DOHH2 (cell line): ENCODE measurements at regions not wholly inside any gene's neighbourhood (a gene's known extent, or its start where the extent isn't known, plus 50 kb on each side); places are given as distances from the start of the nearest gene placed in this dataset.

Source experiments
- H3F3A ChIP-seq: fragments of 200-600 bp; sonication (generic), shearing (Covaris generic); 2 replicates; pipeline ENCODE4 v1.6.0; 2016; ENCODE audit warnings: antibody characterized with exemption, mild to moderate bottlenecking; ENCODE audit not compliant: control insufficient read depth, insufficient read depth
- H3K27ac ChIP-seq: fragments of 200-600 bp; sonication (generic); 2 replicates; pipeline ENCODE4 v1.5.1; 2014; ENCODE audit warnings: low read depth, mild to moderate bottlenecking, low read length, moderate library complexity
- H3K27me3 ChIP-seq: fragments of 200-600 bp; sonication (generic); 2 replicates; pipeline ENCODE4 v1.6.1; 2014; ENCODE audit warnings: mild to moderate bottlenecking, low read length, mixed read lengths; ENCODE audit not compliant: control insufficient read depth
- H3K36me3 ChIP-seq: fragments of 200-600 bp; sonication (generic); 2 replicates; pipeline ENCODE4 v1.6.1; 2014; ENCODE audit warnings: mild to moderate bottlenecking, low read length, moderate library complexity, mixed read lengths; ENCODE audit not compliant: control insufficient read depth
- H3K4me1 ChIP-seq: fragments of 200-600 bp; sonication (generic); 2 replicates; pipeline ENCODE4 v1.6.1; 2014; ENCODE audit warnings: mild to moderate bottlenecking, low read length, mixed read lengths; ENCODE audit not compliant: control insufficient read depth
- H3K4me2 ChIP-seq: fragments of 200-600 bp; sonication (generic); 2 replicates; pipeline ENCODE4 v1.6.0; 2014; ENCODE audit warnings: mild to moderate bottlenecking, low read length, moderate library complexity
- H3K4me3 ChIP-seq: fragments of 200-600 bp; sonication (generic); 2 replicates; pipeline ENCODE4 v1.5.1; 2014; ENCODE audit warnings: mild to moderate bottlenecking, low read length, mixed read lengths
- H3K79me2 ChIP-seq: fragments of 200-600 bp; sonication (generic); 2 replicates; pipeline ENCODE4 v1.6.1; 2014; ENCODE audit warnings: mild to moderate bottlenecking, low read length, mixed read lengths; ENCODE audit not compliant: control insufficient read depth
- H3K9me2 ChIP-seq: fragments of 200-600 bp; sonication (generic); replicated peaks from 2 replicates; pipeline ENCODE4 v1.6.1; 2014; ENCODE audit warnings: mild to moderate bottlenecking, low read length, mixed read lengths; ENCODE audit not compliant: control insufficient read depth
- H3K9me3 ChIP-seq: fragments of 200-600 bp; sonication (generic); 2 replicates; pipeline ENCODE4 v1.6.1; 2014; ENCODE audit warnings: antibody characterized with exemption, low read length, mixed read lengths; ENCODE audit not compliant: control insufficient read depth, insufficient read depth
- H4K20me1 ChIP-seq: fragments of 200-600 bp; sonication (generic); 2 replicates; pipeline ENCODE4 v1.6.0; 2014; ENCODE audit warnings: low read depth, mild to moderate bottlenecking, antibody characterized with exemption, low read length, moderate library complexity; ENCODE audit not compliant: control insufficient read depth, insufficient read depth
- EZH2phosphoT487 ChIP-seq: fragments of 200-600 bp; sonication (generic); IDR thresholded peaks from 2 replicates; pipeline ENCODE4 v1.6.1; 2017; ENCODE audit warnings: borderline replicate concordance, mild to moderate bottlenecking, antibody characterized with exemption, low read length, moderate library complexity, mixed read lengths
- TF ChIP-seq, protein P1 (sequence below): fragments of 200-600 bp; sonication (generic); IDR thresholded peaks from one replicate; pipeline ENCODE4 v1.5.1; 2014; ENCODE audit warnings: antibody characterized with exemption, mild to moderate bottlenecking, low read depth, low read length; ENCODE audit not compliant: poor library complexity, severe bottlenecking

- H3K27ac ChIP-seq, result no peak overlapping the region
- H3K9me2 ChIP-seq, result no peaks in the 10 kb centered on the region
- H3K36me3 ChIP-seq, result no peaks in the 10 kb centered on the region
- H3K27me3 ChIP-seq, result no peaks in the 10 kb centered on the region
- no peaks in the 10 kb centered on the region for H3F3A ChIP-seq
- H3K4me1 ChIP-seq, result no peaks in the 10 kb centered on the region
- H3K4me2 ChIP-seq, result no peak overlapping the region
- TF ChIP-seq EZH2phosphoT487, result no peak
- TF ChIP-seq, protein P1, sequence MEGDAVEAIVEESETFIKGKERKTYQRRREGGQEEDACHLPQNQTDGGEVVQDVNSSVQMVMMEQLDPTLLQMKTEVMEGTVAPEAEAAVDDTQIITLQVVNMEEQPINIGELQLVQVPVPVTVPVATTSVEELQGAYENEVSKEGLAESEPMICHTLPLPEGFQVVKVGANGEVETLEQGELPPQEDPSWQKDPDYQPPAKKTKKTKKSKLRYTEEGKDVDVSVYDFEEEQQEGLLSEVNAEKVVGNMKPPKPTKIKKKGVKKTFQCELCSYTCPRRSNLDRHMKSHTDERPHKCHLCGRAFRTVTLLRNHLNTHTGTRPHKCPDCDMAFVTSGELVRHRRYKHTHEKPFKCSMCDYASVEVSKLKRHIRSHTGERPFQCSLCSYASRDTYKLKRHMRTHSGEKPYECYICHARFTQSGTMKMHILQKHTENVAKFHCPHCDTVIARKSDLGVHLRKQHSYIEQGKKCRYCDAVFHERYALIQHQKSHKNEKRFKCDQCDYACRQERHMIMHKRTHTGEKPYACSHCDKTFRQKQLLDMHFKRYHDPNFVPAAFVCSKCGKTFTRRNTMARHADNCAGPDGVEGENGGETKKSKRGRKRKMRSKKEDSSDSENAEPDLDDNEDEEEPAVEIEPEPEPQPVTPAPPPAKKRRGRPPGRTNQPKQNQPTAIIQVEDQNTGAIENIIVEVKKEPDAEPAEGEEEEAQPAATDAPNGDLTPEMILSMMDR, result no peak
- H3K4me3 ChIP-seq, result no peak overlapping the region
- H3K79me2 ChIP-seq, result no peaks in the 10 kb centered on the region
- H3K9me3 ChIP-seq, result no peaks in the 10 kb centered on the region
- H4K20me1 ChIP-seq, result no peaks in the 10 kb centered on the region
Measured at GRCh38 chr5:39835371-39835770, 410.6 kb upstream of the DAB2 start.

DNA sequence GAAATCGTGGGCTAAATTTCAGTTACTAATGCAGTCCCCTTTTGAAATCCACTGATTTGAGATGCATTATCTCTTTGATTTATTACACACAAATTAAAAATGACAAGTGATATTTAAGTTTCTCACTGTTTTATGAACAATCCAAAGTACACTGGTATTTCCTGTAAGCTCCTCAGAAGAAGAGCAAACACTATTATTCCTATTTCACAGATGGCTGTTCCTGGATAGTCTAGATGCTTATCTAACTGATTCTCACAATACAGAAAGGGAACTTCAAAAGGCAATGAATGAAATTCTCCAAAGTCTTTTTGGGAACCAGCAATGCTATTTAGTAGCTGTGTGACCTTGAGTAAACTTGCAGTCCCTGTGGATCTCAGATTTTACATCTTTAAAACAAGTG, 404.7 kb upstream of the DAB2 start:
- Histone ChIP-seq H4K20me1 (no peaks in the 10 kb centered on the region), H3K9me3 (no peaks in the 10 kb centered on the region), H3K4me2 (no peak overlapping the region), H3K27me3 (no peaks in the 10 kb centered on the region), H3K4me3 (no peak overlapping the region), H3K9me2 (no peaks in the 10 kb centered on the region), H3K79me2 (no peaks in the 10 kb centered on the region), H3K27ac (no peak overlapping the region), H3F3A (no peaks in the 10 kb centered on the region), H3K4me1 (no peaks in the 10 kb centered on the region), H3K36me3 (no peaks in the 10 kb centered on the region)
- TF ChIP-seq EZH2phosphoT487, result no peak
- TF ChIP-seq, protein P1, result no peak

DNA sequence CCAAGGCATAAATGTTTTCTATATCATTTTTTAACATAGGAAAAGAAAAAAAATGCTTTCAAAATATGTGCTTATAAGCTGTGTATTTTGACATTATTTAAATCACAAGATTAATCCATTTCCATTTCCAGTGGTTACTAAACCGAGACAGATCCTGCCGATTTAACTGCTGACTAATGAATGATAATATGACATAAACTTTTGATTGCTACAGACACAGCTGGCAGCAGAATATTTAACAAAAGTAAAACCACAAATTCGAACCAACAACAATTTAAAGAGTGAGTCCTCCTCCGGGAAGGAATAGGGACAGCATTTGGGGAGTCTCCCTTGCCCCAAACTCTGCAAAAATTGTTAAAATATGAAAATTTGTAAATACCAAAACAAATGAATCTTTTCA, 401.3 kb upstream of the DAB2 start:
- no peak overlapping the region for H3K4me3 ChIP-seq
- no peaks in the 10 kb centered on the region for H3F3A ChIP-seq
- TF ChIP-seq EZH2phosphoT487, result no peak
- TF ChIP-seq, protein P1, result no peak
- H3K79me2 ChIP-seq, result no peaks in the 10 kb centered on the region
- no peaks in the 10 kb centered on the region for H3K36me3 ChIP-seq
- H3K4me2 ChIP-seq, result no peak overlapping the region
- no peak overlapping the region for H3K27ac ChIP-seq
- no peaks in the 10 kb centered on the region for H3K9me2 ChIP-seq
- no peaks in the 10 kb centered on the region for H3K9me3 ChIP-seq
- no peaks in the 10 kb centered on the region for H4K20me1 ChIP-seq
- H3K4me1 ChIP-seq, result no peaks in the 10 kb centered on the region
- H3K27me3 ChIP-seq, result no peaks in the 10 kb centered on the region

- Histone ChIP-seq H3K36me3 (no peaks in the 10 kb centered on the region), H3F3A (no peaks in the 10 kb centered on the region), H3K4me1 (no peaks in the 10 kb centered on the region), H3K4me3 (no peak overlapping the region), H4K20me1 (no peaks in the 10 kb centered on the region), H3K79me2 (no peaks in the 10 kb centered on the region), H3K27ac (no peak overlapping the region), H3K9me2 (no peaks in the 10 kb centered on the region), H3K4me2 (no peak overlapping the region), H3K9me3 (no peaks in the 10 kb centered on the region), H3K27me3 (no peaks in the 10 kb centered on the region)
- TF ChIP-seq, protein P1, result no peak
- no peak for TF ChIP-seq EZH2phosphoT487
Measured at GRCh38 chr5:39825301-39825700, 400.5 kb upstream of the DAB2 start.
